ENCODE measurements at regions not wholly inside any gene's neighbourhood (a gene's known extent, or its start where the extent isn't known, plus 50 kb on each side); places are given as distances from the start of the nearest gene placed in this dataset.

GRCh38 chr18:1559563-1559962 lies 654.9 kb downstream of the ADCYAP1 start:
- DNase-seq (ENCODE audit: low read depth) = no peak

DNA sequence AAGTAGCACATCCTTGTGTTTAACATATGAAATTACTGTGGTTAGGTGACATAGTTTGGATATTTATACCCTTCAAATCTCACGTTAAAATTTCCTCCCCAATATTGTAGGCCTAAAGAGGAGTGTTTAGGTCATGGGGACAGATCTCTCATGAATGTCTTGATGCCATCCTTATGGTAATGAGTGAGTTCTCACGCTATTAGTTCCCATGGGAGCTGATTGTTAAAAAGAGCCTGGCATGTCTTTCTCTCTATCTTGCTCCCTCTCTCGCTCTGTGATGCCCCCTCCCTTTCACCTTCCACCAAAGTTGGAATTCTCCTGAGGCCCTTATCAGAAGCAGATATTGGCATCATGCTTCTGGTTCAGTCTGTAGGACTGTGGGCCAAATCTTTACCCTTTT lies 660.1 kb downstream of the ADCYAP1 start:
- no peak for DNase-seq (ENCODE audit: low read depth)

- no peak for DNase-seq (ENCODE audit: low read depth)
Measured at GRCh38 chr18:1571206-1571605, 666.5 kb downstream of the ADCYAP1 start.

- no peak for DNase-seq (ENCODE audit: low read depth)
Measured at GRCh38 chr18:1573732-1574131, 669.1 kb downstream of the ADCYAP1 start.

DNA sequence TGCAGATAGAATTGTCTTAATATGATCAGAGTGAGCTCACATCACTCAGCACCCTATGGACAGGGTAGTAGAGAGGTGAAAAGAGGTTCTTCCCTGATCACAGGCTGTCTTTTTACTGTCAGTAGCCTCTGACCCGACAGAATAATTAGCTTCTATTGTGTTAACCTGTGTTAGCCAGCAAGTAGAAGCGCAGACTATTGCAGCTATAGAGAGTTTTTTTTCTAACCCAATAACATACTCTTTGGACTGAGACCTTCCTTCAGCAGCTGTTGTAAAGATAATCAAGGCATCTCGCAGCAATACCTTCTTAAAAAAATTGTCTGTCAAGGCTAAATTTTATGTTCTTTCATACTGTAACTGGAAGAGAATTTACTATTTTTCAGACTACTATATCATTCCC lies 670.4 kb downstream of the ADCYAP1 start:
- DNase-seq (ENCODE audit: low read depth) = no peak

GRCh38 chr18:1578505-1578904 lies 673.8 kb downstream of the ADCYAP1 start:
- DNase-seq (ENCODE audit: low read depth) = no peak

- DNase-seq (ENCODE audit: low read depth) = no peak
Measured at GRCh38 chr18:1581581-1581980, 676.9 kb downstream of the ADCYAP1 start.

DNA sequence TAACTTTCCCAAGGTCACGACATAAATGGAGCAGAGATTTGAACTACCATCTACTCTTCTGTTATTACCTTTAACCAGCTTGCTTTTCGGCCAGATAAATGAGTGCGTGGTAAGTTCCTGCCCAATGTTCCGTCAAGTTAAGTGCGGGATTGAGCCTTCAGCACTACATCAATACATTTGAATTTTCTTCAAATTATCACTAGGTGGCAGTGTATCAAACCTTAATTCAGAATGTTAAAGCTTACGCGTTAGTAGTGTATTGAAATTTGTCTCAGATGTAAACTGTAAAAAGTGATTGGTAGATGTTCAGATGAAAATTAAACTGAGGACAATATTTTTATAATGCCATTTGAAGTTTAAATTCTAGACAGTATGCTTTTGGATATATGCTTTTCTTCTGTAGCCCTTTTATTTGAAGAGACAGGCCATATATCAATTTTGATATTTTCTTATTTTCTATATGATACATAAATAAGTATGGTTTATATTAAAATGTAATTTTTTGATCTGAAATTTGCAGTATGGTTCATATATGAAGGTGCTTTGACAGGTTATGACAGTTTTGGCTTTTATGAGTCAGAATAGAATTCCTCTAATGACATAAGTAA lies 681.3 kb downstream of the ADCYAP1 start:
- peak; percentile 2 for DNase-seq (ENCODE audit: low read depth)

GRCh38 chr18:1593091-1593490 lies 688.4 kb downstream of the ADCYAP1 start:
- DNase-seq (ENCODE audit: low read depth) = no peak

DNA sequence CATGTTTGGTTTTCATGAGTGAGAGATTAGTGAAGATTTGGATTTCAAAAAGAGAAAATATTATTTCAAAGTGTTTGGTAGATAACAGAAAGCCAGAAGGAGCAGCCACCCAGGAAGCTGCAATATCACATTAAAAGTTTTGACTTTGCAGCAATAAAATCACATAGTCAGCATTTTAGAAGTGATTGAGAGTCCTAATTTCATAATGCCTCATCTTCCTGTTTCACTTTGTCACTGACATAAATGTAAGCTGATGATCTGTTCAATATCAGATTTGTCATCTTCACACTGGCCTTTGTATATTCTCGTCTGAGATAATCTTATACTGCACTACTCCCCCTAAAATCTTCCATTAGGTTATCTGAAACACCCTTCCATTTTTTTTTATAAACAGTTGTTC lies 690.5 kb downstream of the ADCYAP1 start:
- DNase-seq (ENCODE audit: low read depth) = no peak

- no peak for DNase-seq (ENCODE audit: low read depth)
Measured at GRCh38 chr18:1599196-1599595, 694.5 kb downstream of the ADCYAP1 start.

DNA sequence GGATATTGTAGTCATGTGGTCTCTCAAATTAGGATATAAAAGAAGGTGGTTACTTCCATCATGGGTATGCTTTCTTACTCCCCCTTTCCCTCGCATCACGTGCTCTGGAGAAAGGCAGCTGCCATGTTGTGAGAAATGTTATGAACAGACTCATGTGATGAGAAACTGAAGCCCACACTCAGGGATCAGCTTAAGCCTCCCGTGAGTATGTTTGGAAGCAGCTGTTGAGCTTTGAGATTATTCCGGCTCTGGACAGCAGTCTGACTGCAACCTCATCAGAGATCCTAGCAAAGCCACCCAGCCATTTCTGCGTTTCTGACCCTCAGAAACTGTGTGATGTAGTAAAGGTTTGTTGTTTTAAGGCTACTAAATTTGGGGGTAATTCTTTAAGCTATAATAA lies 700.1 kb downstream of the ADCYAP1 start:
- DNase-seq (ENCODE audit: low read depth) = no peak

DNA sequence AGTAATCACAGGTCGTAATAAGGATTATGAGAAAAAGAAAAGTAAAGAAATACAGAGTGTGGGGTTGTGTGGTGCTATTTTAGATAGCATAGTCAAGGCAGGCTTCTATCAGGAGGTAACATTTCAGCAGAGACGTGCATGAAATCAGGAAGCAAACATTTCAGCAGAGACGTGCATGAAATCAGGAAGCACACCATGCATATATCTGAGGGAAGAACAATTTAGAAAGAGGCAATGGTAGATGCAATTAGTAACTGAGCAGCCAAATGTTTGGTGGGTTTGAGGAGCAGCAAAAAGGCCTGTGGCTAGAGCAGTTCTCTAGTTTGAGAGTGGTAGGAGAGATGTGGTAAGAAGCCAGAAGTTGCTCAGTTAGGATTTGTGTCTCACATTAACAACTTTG lies 713.7 kb downstream of the ADCYAP1 start:
- DNase-seq (ENCODE audit: low read depth) = no peak

- DNase-seq (ENCODE audit: low read depth) = no peak
Measured at GRCh38 chr18:1619507-1619906, 714.8 kb downstream of the ADCYAP1 start.

- DNase-seq (ENCODE audit: low read depth) = no peak
Measured at GRCh38 chr18:1624612-1625011, 719.9 kb downstream of the ADCYAP1 start.

DNA sequence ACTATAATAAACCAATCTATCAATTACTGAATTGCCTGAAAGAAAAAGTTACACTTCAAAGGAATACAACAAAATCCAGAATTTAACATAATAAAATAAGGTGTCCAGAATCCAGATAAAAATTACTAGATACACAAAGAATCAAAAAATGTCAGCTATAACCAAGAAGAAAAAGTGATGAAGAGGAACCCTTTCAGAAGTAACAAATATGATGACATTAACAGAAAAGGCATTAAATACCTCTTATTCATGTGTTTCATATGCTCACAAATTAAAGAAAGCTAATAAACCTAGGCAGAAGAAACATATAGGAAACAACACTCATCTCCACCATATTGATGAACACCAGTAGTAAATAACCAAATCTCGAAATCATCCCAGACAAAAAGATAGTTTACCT lies 722.8 kb downstream of the ADCYAP1 start:
- no peak for DNase-seq (ENCODE audit: low read depth)

DNA sequence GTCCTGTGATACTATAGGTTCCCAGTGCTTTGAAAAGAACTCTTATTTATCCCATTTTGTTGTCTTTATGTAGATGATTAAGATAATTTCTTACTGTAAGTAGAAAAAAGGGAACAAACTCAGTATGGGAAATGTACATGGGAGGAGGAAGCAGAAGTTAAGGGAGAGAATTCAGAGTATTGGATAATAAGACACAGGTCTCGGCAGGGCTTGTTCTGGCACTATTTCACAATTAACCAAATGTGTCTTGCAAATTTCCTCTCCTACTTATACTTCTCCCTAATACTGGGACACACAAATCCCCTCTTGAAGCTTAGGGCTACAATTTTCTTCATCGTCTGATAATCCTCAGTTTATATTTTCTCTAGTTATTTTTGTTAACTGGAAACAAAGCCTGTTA lies 744.0 kb downstream of the ADCYAP1 start:
- no peak for DNase-seq (ENCODE audit: low read depth)

DNA sequence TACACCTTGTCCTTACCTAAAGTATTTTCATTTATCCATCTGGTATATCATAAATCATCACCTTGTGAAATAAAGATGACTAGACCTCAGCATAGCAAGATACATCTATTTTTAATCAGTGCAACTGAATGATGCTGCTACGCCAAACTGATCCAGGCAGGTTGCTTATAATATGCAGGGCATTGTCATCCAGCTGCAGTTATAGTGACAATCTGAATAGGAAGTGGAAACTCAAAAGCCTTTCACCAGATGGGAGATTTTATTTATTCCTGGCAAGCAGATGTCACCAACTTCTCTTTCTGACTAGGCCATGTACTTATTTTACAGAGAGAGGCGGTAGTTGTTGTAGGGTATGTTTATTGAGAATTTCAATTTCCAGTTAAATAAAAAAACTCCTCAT lies 747.3 kb downstream of the ADCYAP1 start:
- DNase-seq (ENCODE audit: low read depth) = no peak

GRCh38 chr18:1653873-1654272 lies 749.2 kb downstream of the ADCYAP1 start:
- DNase-seq (ENCODE audit: low read depth) = no peak

- no peak for DNase-seq (ENCODE audit: low read depth)
Measured at GRCh38 chr18:1657876-1658275, 753.2 kb downstream of the ADCYAP1 start.

GRCh38 chr18:1658908-1659566 lies 754.4 kb downstream of the ADCYAP1 start:
- DNase-seq (ENCODE audit: low read depth) = no peak

GRCh38 chr18:1663879-1664705 lies 759.4 kb downstream of the ADCYAP1 start:
- DNase-seq (ENCODE audit: low read depth) = no peak

GRCh38 chr18:1665079-1665478 lies 760.4 kb downstream of the ADCYAP1 start:
- no peak for DNase-seq (ENCODE audit: low read depth)

All from HS-27A (cell line).